ACC112 (cell line): ENCODE measurements at regions not wholly inside any gene's neighbourhood (a gene's known extent, or its start where the extent isn't known, plus 50 kb on each side); places are given as distances from the start of the nearest gene placed in this dataset.
"Not testable (repeated sequence)": the region's sequence is repeated elsewhere in the genome, so short reads cannot be mapped to it uniquely, and the experiment has no call there.

ENCODE experiments used
- H2AFZ ChIP-seq: fragments of 200-600 bp; sonication (generic); one replicate; pipeline ENCODE4 v1.6.0; 2017; ENCODE audit warnings: antibody characterized with exemption, low read length; ENCODE audit not compliant: unreplicated experiment
- H3K27ac ChIP-seq: fragments of 200-600 bp; sonication (generic); 2 replicates; pipeline ENCODE4 v1.5.1; 2014; ENCODE audit warnings: low read depth, mild to moderate bottlenecking, antibody characterized with exemption, low read length, moderate library complexity
- H3K27me3 ChIP-seq: fragments of 200-600 bp; sonication (generic); 2 replicates; pipeline ENCODE4 v1.6.1; 2014; ENCODE audit warnings: mild to moderate bottlenecking, antibody characterized with exemption, low read length, moderate library complexity, mixed read lengths; ENCODE audit not compliant: insufficient read depth
- H3K36me3 ChIP-seq: fragments of 200-600 bp; sonication (generic); 2 replicates; pipeline ENCODE4 v1.6.1; 2016; ENCODE audit warnings: mild to moderate bottlenecking, antibody characterized with exemption, low read length, moderate library complexity, mixed read lengths; ENCODE audit not compliant: insufficient read depth
- H3K4me1 ChIP-seq: fragments of 200-600 bp; sonication (generic); one replicate; pipeline ENCODE4 v1.6.1; 2016; ENCODE audit warnings: low read length, mixed read lengths; ENCODE audit not compliant: insufficient read depth, unreplicated experiment, control insufficient read depth
- H3K4me3 ChIP-seq: fragments of 200-600 bp; sonication (generic); 2 replicates; pipeline ENCODE4 v1.5.1; 2014; ENCODE audit warnings: mild to moderate bottlenecking, low read depth, low read length
- H3K79me2 ChIP-seq: fragments of 200-600 bp; sonication (generic); one replicate; pipeline ENCODE4 v1.6.0; 2016; ENCODE audit warnings: low read length; ENCODE audit not compliant: control insufficient read depth, unreplicated experiment, insufficient read depth

DNA sequence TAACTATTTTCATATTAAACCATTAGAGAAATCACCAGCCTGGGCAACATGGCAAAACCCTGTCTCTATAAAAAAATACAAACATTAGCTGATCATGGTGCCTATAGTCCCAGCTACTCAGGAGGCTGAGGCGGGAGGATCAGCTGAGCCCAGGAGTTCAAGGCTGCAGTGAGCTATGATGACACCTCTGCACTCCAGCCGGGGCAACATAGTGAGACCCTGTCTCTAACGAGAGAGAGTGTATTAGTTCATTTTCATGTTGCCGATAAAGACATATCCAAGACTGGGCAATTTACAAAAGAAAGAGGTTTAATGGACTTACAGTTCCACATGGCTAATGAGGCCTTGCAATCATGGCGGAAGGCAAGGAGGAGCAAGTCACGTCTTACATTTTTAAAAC, 102.1 kb upstream of the IL12A start:
- Histone ChIP-seq H3K4me1 (peaks cover 26% of the 10 kb centered on the region), H3K79me2 (peaks cover 11% of the 10 kb centered on the region)
- H3K4me3 ChIP-seq, H2AFZ ChIP-seq, H3K27me3 ChIP-seq, H3K36me3 ChIP-seq, H3K27ac ChIP-seq: not testable (repeated sequence)

GRCh38 chr3:159887168-159887567, 101.5 kb upstream of the IL12A start:
- peaks cover 11% of the 10 kb centered on the region for H3K79me2 ChIP-seq
- H3K36me3 ChIP-seq: peaks cover 1% of the 10 kb centered on the region; the same call in 1 of the 2 replicates

GRCh38 chr3:159887911-159888310, 100.7 kb upstream of the IL12A start:
- H3K4me3 ChIP-seq: no peak overlapping the region
- peaks cover 8% of the 10 kb centered on the region; the same call in 1 of the 2 replicates for H3K36me3 ChIP-seq
- H2AFZ ChIP-seq: no peak overlapping the region
- no peak overlapping the region for H3K27ac ChIP-seq
- H3K4me1 ChIP-seq: peaks cover 30% of the 10 kb centered on the region
- peaks cover 11% of the 10 kb centered on the region for H3K79me2 ChIP-seq
- no peaks in the 10 kb centered on the region for H3K27me3 ChIP-seq

More at GRCh38 chr3:159887168-159887567, 101.5 kb upstream of the IL12A start:
- Histone ChIP-seq H2AFZ (no peak overlapping the region), H3K4me3 (no peak overlapping the region), H3K4me1 (peaks cover 26% of the 10 kb centered on the region), H3K27ac (no peak overlapping the region), H3K27me3 (no peaks in the 10 kb centered on the region)

DNA sequence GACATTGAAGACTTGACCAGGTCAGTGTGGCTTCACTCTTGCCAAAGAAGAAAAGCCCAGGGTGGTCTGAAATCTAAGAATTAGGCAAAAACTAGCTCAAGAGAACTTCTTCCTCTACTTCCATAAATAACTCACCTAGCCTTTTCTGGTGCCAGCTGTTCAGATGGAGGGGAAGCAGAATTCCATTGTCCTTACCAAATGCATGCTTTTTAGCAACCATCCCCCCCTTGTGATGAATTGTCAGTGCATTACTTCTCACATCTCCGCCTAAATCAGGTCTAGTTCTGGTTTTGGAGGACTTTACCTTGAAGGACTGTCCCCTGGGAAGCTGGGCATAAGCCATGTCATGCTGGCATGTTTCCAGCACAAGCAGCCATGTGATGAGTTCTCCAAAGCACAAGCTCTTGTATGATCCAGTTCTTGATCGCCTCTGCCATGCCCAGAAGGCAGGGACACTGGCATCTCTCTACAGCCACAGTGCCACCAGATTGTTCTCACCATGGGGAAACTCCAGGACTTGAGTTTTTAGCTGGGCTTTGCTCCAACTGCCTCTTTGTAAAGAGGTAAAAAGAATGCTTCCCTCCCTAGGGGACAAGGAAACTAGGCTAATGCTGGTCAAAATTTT, 96.4 kb upstream of the IL12A start:
- no peak overlapping the region for H2AFZ ChIP-seq
- H3K27me3 ChIP-seq: no peaks in the 10 kb centered on the region
- H3K4me1 ChIP-seq: peaks cover 24% of the 10 kb centered on the region
- H3K27ac ChIP-seq: no peak overlapping the region
- no peak overlapping the region for H3K4me3 ChIP-seq
- H3K79me2 ChIP-seq: no peaks in the 10 kb centered on the region
- peaks cover 8% of the 10 kb centered on the region; the same call in 1 of the 2 replicates for H3K36me3 ChIP-seq

GRCh38 chr3:159892801-159893200, 95.8 kb upstream of the IL12A start:
- Histone ChIP-seq H3K27me3 (no peaks in the 10 kb centered on the region), H2AFZ (no peak overlapping the region), H3K4me1 (peaks cover 25% of the 10 kb centered on the region), H3K79me2 (no peaks in the 10 kb centered on the region), H3K4me3 (no peak overlapping the region), H3K36me3 (peaks cover 8% of the 10 kb centered on the region; the same call in 1 of the 2 replicates), H3K27ac (no peak overlapping the region)

GRCh38 chr3:159894386-159894785, 94.2 kb upstream of the IL12A start:
- no peak overlapping the region for H3K27ac ChIP-seq
- no peaks in the 10 kb centered on the region for H3K79me2 ChIP-seq
- no peak overlapping the region for H2AFZ ChIP-seq
- no peak overlapping the region for H3K4me3 ChIP-seq
- H3K36me3 ChIP-seq: peaks cover 8% of the 10 kb centered on the region; the same call in 1 of the 2 replicates
- H3K4me1 ChIP-seq: peaks cover 27% of the 10 kb centered on the region
- H3K27me3 ChIP-seq: no peaks in the 10 kb centered on the region

- H3K79me2 ChIP-seq: no peaks in the 10 kb centered on the region
- no peak overlapping the region for H3K4me3 ChIP-seq
- H3K27me3 ChIP-seq: no peaks in the 10 kb centered on the region
- H3K36me3 ChIP-seq: peaks cover 8% of the 10 kb centered on the region; the same call in 1 of the 2 replicates
- no peak overlapping the region for H2AFZ ChIP-seq
- no peak overlapping the region for H3K27ac ChIP-seq
- H3K4me1 ChIP-seq: peaks cover 27% of the 10 kb centered on the region
Observed at GRCh38 chr3:159895430-159895829, 93.2 kb upstream of the IL12A start.

- no peak overlapping the region for H3K4me3 ChIP-seq
- H3K4me1 ChIP-seq: peaks cover 34% of the 10 kb centered on the region
- no peaks in the 10 kb centered on the region for H3K27me3 ChIP-seq
- peaks cover 8% of the 10 kb centered on the region; the same call in 1 of the 2 replicates for H3K36me3 ChIP-seq
- H2AFZ ChIP-seq: no peak overlapping the region
- H3K27ac ChIP-seq: no peak overlapping the region
- H3K79me2 ChIP-seq: no peaks in the 10 kb centered on the region
Observed at GRCh38 chr3:159896543-159896942, 92.1 kb upstream of the IL12A start.

- Histone ChIP-seq H3K79me2 (no peaks in the 10 kb centered on the region), H3K27me3 (no peaks in the 10 kb centered on the region), H3K27ac (peak overlapping the region; percentile 55; the same call in 1 of the 2 replicates), H3K36me3 (peaks cover 3% of the 10 kb centered on the region; the same call in 1 of the 2 replicates), H3K4me3 (no peak overlapping the region), H2AFZ (no peak overlapping the region), H3K4me1 (peaks cover 28% of the 10 kb centered on the region)
Observed at GRCh38 chr3:159897331-159898075, 91.1 kb upstream of the IL12A start.

DNA sequence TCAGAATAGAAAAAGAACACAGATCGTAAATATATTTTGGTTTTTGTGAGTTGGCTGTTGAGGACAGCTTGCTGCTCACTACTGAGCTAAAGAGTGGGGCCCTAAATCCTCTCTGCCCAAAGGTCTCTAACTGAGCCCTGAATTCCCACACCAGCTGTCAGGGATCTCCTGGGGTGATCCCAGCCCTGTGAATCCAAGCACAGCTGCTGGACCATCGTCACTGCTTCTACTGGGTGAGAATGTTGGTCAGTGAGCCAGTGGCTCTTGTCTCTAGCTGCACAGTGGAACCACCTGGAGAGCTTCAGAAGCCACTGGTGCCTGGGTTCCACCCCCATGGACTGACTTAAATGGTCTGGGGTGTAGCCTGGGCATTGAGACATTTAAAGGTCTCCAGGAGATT, 90.5 kb upstream of the IL12A start:
- H3K27me3 ChIP-seq: no peaks in the 10 kb centered on the region
- H3K4me1 ChIP-seq: peaks cover 25% of the 10 kb centered on the region
- H3K79me2 ChIP-seq: no peaks in the 10 kb centered on the region
- H3K36me3 ChIP-seq: no peaks in the 10 kb centered on the region
- H3K27ac ChIP-seq: no peak overlapping the region
- no peak overlapping the region for H2AFZ ChIP-seq
- no peak overlapping the region for H3K4me3 ChIP-seq

DNA sequence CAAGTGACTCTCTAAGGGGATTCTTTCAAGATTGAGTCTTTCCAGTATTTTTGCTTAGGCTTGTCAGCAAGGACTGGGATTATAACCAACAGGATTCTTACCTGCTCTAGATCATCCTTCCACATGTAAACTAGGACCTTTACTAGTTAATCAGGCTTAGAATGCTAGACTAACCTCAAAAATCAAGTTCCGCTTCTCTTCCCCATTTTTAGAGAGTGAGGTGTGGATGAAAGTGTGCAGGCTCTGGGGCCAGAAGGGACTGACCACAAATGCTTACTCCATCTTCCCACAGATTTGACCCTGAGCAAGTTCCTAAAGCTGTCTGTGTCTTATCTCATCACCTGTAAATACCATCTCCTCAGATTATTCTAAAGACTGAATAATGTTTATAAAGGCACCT, 89.5 kb upstream of the IL12A start:
- H2AFZ ChIP-seq: no peak overlapping the region
- no peaks in the 10 kb centered on the region for H3K79me2 ChIP-seq
- no peaks in the 10 kb centered on the region for H3K36me3 ChIP-seq
- H3K27ac ChIP-seq: no peak overlapping the region
- H3K4me3 ChIP-seq: no peak overlapping the region
- peaks cover 25% of the 10 kb centered on the region for H3K4me1 ChIP-seq
- no peaks in the 10 kb centered on the region for H3K27me3 ChIP-seq
